Iris pigment epithelial cell (primary cell): ENCODE measurements at regions not wholly inside any gene's neighbourhood (a gene's known extent, or its start where the extent isn't known, plus 50 kb on each side); places are given as distances from the start of the nearest gene placed in this dataset.
"Not testable (repeated sequence)": the region's sequence is repeated elsewhere in the genome, so short reads cannot be mapped to it uniquely, and the experiment has no call there.

Experiments used
- DNase-seq: peaks from one replicate; pipeline ENCODE4 v3.0.0-alpha.2; 2011; ENCODE audit warnings: low read depth

DNA sequence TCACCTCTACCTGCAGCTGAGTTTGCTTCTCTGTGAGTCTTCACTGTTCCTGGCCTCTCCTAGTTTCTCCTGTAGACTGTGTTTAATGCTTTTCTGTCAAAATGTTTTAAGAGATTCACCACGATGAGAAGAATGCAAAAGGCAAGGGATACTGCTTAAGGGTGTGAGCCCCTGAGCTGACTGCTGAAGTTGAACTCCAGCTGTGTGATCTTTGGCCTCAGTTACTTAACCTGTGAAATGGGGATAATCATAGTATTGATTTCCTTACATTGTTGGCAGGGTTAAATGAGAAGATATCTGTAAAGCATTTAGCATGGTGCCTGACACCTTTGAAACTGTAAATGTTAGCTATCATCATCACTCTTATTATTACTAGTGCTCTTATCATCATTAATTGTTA, 230.2 kb upstream of the MYLIP start:
- no peak for DNase-seq

DNA sequence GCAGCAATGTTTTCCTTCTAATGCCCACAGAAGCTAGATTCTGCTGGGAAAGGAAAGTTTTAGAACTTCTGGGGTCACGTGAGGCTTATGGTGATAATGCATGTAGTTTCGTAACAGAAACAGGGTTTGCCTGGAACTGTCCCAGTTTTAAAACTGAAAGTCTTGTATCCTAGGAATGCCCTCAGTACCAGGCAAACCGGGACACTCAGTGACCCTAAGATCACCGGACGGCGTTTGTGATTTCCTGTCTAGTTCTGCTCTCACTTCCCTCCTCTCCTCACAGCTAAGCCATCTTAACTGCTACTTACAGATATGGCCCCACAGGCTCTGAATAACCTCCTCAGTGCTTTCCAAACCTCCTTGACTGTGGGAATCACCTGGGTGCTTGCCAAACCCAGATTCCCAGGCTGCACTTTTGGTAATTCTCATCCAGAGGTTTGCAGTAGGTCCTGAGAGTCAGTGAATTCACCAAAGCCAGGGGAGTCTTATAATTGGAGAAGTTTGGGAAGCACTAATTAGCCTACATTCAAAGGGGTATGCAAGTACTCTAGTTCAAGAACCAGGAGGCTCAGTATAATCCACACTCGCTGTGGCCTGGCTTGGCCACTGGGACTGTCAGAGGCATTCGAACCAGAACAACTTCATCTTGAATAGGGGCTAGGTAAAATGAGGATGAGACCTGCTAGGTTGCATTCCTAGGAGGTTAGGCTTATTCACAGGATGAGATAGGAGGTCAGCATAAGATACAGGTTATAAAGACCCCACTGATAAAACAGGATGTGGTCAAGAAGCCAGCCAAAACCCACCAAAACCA, 231.6 kb upstream of the MYLIP start:
- peak; percentile 58 for DNase-seq

DNA sequence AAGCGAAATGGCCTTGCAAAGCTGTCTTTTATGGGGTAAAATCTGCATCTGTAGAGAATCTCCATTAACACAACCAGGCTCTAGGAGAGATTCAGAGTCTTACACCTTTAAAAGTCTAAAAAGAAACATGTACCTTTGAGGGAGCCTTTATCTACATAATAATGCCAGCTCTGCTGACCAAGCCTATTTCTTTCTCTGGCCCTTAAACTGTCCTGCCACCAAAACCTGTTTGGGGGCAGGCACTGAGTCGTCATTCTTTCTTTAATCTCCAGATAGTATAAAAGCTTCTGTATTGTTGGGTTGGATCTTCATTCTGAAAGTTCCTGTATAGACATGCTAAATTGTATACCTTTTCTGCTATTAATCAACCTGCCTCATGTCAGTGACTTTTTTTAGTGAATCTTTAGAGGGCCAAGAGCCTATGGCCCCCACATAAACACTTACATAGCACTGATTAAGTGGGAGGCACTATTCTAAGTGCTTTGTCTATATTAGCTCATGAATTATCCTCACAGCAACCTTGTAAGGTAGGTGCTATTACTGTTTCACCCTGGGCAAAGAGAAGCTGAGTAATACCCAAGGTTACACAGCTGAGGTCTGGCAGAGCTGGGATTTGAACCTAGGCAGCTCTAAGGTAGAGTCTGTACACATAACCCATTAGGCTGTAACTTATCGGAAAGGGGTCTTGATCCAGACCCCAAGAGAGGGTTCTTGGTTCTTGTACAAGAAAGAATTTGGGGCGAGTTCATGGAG, 232.3 kb upstream of the DTNBP1 start:
- DNase-seq: no peak

DNA sequence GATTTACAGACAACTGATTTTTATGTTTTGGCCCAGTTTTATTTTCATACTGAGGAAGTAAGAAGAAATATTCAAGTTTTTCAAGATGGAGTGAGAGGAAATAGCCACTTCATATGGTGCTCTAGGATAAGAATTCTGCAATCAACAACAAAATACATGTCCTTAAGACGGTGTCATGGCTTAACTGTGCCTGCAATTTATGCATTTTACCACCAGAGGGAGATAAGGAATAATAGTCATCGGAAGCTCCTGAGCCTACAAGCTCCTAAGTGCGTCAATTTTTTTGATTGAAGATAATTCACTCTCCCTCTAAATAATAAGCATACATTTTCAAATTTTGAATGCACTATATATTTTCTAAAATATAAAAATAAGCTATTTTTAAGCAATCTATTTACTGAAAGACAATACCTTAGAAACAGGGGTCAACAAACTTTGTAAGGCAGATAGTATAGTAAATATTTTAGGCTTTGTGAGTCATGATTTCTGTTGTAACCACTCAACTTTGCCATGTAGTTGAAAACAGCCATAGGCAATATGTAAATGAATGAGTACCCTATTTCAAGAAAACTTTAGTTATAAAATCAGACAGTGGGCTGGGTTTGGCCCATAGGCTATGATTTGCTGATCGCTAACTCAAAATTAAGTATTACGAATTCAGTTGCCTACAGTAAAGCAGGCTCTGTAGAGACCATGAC, 230.9 kb upstream of the DTNBP1 start:
- DNase-seq: peak; percentile 65

DNA sequence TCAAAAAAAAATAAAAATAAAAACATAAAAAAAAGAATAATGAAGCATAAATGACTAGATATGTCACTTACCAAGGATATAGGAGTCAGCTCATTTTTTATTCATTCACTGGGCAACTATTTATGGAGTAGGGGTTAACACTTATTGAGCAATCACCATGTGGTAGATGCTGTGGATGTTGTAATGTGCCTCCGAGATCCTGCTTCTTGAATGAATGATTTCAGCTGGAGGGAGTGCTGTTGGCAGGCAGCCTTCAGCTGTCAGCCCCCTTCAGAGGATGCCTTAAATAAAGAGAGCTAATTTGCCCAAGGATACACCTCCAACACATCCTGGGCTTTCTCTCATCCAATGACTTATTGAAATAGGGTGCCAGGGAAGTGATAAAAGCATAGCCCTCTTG, 229.5 kb upstream of the DTNBP1 start:
- peak; percentile 49 for DNase-seq

DNA sequence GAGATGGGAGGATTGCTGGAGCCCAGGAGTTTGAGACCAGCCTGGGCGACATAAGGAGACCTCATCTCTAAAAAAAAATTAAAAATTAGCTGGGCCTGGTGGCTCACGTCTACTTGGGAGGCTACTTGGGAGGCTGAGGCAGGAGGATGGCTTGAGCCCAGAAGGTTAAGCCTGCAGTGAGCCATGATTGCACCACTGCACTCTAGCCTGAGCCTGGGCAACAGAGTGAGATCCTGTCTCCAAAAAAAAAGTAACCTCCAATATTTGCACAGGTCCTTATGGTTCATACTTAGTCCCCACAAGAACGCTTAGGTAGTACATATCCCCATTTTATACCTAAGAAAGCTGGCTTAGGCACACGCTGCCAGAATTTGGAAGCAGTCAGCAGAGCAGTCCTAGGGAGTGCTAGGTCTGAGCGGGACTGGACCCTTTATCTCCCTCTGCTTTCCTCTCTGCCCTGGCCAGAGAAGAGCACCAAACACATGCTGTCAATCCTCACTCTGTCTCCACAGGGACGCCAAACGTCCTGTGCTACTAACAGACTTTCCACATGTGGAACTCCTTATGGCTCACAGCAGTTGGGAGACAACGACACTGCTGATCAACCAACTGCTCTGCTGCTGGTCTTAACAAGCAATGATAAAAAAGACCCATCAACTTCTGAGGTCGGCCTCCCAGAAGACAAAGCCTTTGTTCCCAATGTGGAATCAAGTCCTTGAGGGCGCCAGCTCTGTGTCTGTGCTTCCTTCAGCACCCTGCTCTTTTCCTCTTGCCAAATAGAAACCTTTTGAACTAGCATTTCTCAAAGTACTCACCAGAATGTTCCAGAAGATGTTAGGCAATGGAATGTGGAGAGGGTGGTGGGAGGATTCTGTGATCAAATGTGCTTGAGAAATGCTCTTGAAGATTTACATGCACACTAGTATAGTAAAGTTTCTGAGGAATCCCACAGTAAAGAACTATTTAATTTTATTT, 226.3 kb upstream of the DTNBP1 start:
- DNase-seq: peak; percentile 36

DNA sequence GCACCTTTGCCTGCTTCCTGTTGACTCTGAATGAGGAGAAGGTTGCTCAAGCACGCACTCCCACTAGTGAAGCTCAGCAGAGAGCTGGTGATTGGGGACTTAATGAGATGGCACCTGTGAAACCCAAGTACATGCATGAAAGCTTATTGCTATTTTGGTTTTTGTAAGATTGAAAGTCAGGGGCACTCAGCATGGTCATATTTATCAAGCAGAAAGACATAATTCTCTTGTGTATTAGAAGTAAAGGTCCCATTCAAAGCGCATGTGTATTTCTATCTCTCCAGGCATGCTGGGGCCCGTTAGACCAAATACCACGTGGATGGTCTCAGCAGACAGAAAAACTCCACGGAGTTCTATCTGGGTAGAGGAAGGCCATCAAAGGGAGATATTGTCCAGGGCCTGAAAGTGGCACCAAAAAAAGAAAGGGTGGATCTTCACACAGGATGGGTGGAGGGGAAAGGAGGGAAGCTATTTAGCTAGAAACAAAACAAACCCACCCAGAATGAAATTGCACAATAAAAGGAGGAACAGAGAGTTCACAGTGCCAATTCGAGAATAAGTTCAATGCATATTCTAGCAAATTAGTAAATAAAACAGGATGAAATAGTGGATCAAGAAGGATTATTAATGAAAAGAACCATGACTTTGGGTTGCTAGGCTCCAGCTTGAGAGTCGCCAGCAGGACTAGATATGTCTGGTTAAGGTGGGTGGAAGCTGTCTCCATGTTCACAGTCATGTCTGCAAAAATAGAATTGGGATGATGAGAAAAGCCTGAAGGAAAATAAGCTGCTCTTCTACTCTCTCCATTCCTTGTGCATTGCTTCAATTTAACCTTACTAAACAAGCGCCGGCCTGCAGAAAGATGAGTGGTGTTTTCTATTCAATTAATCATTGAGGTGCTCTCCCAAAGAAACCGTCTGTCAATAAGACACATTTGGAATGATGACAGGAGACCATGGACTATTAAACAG, 224.9 kb upstream of the DTNBP1 start:
- no peak for DNase-seq

DNA sequence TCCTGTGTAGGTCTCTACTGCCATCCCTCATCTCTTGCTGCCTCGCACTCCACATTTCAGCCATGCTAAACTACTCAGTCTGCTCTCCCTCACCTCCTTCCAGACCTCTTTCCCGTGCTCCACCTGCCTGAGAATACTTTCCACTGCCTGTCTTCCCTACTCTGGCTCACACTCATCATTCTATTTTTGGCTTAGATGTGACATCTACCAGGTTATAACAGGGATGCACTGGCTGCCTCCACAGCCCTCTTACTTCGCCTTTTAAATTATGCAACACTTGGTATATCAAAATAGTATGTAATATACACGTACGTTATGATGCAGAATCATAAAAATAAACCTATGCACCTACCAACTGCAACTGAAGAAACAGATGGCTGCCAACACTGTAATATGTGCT, 222.8 kb upstream of the DTNBP1 start:
- DNase-seq: no peak

DNA sequence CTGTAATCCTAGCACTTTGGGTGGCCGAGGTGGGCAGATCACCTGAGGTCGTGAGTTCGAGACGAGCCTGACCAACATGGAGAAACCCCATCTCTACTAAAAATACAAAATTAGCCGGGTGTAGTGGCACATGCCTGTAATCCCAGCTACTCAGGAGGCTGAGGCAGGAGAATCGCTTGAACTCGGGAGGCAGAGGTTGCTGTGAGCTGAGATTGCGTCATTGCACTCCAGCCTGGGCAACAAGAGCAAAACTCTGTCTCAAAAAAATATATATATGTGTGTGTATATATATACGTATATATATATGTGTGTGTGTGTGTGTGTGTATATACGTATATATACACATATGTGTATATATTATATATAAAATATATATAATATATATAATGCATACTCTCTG, 220.8 kb upstream of the DTNBP1 start:
- not testable (repeated sequence) for DNase-seq

DNA sequence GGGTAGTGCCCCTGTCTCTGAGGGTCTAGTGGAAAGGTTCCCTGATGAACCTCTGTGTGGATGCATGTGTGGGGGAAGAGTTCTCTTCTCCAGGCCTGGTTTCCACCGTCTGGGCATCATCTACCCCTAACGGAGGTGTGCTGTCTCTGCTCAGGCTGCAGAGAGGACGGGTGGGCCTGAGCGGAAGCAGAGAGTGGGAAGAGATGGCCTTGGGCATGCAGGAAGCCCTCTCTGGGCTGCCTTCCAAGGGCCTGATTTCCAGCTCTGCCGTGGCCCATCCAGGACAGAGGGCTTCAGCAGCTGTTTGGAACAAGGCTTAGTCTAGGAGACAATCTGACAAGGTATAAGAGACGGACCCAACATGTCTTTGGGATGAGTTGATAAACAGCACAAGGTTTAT, 220.1 kb upstream of the DTNBP1 start:
- no peak for DNase-seq

DNA sequence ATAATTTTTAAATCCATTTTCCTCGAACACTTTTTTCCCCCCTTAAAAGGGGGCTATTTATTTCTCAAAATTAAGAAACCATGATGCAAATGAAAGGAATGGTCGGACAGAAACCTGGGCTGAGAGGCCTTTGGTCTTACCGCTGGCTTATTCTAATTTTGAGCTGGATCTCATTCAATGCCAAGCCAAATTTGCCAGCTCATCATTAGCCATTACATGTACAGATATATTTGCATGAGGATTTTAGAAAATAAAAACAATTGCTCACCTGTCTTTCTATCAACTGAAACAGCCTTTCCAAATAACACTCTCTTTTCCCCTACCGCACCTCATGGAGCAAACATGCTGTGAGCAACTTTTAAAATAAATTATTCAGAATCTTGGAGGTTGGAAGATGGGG, 219.5 kb upstream of the DTNBP1 start:
- DNase-seq: no peak

DNA sequence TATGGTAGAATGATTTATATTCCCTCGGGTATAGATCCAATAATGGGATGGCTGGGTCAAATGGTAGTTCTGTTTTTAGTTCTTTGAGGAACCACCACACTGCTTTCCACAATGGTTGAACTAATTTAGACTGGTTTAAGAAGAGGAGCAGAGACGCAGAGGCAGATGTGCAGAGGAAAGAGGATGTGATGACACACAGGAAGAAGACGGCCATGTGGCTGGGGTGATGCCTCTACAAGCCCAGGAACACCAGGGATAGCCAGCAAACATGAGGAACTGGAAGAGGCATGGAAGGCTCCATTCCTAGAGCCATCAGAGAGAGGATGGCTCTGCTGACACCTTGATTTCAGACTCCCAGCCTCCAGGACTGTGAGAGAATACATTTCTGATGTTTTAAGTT, 218.3 kb upstream of the DTNBP1 start:
- no peak for DNase-seq

DNA sequence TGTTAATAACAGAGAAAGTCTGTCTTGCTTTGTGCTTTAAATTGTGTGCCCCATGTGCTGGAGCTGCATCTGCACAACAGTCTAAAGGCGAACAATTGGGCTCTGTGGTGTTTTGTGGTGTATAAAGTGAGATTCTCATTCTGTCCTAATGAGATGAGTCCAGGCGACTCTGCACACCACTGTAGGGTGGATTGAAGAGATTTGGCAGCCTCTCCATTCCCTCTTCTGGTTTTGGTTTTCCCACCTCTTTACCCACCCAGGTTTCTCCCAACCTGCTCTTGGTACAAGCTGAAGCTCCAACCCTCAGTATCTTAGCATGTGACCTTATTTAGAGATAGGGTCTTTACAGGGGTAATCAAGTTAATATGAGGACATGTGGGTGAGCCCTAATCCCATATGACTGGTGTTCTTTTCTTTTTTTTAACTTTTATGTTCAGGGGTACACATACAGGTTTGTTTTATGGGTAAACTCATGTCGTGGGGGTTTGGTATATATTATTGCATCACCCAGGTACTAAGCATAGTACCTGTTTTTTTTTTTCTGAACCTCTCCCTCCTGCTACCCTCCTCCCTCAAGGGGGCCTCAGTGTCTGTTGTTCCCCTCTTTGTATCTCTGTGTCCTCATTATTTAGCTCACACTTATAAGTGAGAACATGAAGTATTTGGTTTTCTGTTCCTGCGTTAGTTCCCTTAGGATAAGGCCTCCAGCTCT, 217.6 kb upstream of the DTNBP1 start:
- no peak for DNase-seq

DNA sequence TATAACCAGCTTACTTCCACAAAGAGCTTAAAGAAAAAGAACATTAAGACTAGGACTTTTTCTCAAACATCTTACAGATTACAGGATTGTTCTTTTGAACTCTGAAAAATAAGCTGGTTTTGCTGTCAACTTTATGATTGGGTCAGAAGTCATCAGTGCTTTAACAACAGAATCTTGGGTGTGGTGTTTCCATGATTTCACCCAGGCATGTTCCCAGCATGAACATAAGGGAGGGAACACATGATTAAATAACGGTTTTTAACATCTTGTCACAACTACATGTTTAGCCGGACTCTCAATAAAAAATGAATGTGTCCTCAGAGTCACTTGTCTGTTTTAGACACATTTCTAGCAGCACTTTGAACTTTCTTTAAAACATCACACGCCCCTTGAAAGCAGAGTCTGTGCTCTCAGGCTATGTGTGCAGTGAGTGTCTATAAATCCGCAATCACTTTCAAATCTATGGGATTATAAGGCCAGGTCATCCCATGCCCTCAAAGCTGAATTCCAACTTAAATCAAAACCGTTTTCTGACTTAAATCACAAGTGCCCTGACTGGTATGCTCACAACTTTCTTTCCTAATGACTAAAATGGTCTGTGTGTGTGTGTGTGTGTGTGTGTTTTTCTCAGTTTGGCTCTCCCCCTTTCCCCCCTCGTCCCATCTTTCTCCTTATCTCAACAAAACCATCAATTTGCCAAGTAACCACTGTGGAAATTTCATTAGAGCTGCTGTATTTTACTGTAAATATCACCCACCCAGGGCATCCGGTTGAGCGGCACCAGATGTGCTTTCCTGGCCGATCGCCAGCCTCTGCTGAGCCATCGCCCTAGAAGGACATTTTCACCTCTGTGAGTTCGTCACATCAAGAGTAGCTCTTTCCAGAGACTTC, 216.8 kb upstream of the DTNBP1 start:
- peak; percentile 14 for DNase-seq

DNA sequence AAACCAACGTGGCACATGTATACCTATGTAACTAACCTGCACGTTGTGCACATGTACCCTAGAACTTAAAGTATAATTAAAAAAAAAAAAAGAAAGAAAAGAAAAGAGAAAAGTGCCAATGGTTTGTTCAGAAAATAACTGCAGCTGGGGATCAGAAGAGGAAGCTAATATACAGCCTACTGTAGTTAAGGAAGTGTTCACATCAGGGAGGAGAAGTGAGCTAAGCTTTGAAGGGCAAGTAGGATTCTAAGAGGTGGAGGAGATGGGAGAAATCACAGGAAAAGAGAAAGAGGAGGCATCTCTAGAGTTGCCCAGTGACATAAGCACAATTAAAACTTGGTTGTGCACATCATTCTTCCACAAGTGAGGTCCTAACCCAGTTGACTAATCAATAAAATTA, 214.4 kb upstream of the DTNBP1 start:
- DNase-seq: no peak

DNA sequence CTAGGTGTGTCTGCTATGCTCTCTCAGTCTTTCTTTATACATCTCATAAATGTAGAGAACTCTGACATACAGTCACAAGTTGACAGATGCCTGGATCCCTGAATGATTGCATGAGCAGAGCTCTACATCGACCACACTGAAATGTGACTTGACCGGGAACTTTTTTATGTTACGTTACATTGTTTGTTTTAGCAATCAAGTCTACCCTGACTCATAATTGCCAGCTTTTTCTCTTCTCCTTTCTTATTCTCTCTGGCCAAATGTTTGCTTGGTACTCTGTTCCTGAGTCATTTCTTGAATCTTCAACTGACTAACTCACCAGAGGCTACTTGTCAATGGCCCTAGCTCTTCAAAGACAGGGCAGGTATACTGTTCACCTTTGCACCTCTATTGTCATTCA, 213.6 kb upstream of the DTNBP1 start:
- peak; percentile 57 for DNase-seq

DNA sequence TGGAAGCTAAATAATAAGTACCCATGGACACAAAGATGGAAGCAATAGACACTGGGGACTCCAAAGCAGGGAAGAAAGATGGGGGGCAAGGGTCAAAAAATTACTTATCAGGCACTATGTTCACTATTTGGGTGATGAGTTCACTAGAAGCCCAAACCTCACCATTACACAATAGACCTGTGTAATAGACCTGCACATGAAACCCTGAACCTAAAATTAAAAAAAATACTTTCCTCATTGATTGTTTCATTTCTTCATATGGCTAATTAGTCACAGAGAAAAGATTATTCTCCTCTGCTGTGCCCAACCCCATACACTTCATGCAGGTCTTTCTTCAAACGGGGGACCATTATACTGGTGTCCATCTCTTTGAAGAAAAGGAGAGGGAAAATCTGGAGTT, 213.0 kb upstream of the DTNBP1 start:
- DNase-seq: no peak

DNA sequence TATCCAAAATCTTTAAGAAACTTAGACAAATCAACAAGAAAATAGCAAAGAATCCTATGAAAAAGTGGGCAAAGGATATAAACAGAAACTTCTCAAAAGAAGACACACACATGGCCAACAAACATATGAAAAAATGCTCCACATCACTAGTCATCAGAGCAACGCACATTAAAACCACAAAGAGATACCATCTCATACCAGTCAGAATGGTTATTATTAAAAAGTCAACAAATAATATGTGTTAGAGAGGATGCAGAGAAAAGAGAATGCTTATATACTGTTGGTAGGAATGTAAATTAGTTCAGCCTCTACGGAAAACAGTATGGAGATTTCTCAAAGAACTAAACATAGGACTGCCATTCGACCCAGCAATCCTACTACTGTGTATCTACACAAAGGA, 212.0 kb upstream of the DTNBP1 start:
- DNase-seq: peak; percentile 64

DNA sequence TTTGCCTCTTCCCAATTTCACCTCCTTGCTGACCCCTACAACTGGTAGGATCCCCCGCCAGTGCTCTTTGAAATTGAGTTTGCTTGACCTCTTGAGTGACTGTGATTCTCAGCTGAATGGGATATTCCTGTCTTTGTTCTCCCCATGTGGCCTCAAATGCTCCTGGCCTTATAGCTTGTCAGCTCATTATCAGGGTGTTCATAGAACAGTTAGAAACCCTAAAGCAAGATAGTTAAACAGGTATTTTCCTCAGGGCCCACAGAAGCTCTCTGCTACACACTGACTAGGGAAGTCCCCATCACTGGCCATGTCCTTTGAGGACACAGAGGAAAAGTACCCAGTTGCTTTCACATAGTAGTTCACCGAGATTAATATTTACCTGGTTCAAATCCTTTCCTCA, 211.5 kb upstream of the DTNBP1 start:
- no peak for DNase-seq
